Activated CD8-positive, alpha-beta memory T cell treated with anti-CD3 and anti-CD28 coated beads for 4 hours (primary cell): ENCODE measurements at regions not wholly inside any gene's neighbourhood (a gene's known extent, or its start where the extent isn't known, plus 50 kb on each side); places are given as distances from the start of the nearest gene placed in this dataset.

ENCODE experiments used
- DNase-seq, 2 donors: peaks; one replicate each; pipeline ENCODE4 v3.0.0-alpha.2; 2020; ENCODE audit warnings: low read depth in 2 of 2

GRCh38 chr6:16078064-16078463 is 50.8 kb upstream of the MYLIP start:
- DNase-seq: no peak

- DNase-seq: no peak
Observed at GRCh38 chr6:16069671-16070070, 59.2 kb upstream of the MYLIP start.

GRCh38 chr6:16069222-16069621 is 59.7 kb upstream of the MYLIP start:
- no peak for DNase-seq

- DNase-seq: no peak
Observed at GRCh38 chr6:16067568-16067967, 61.3 kb upstream of the MYLIP start.

- no peak for DNase-seq
Observed at GRCh38 chr6:16064671-16065072, 64.2 kb upstream of the MYLIP start.

GRCh38 chr6:16063580-16063979 is 65.3 kb upstream of the MYLIP start:
- no peak for DNase-seq

GRCh38 chr6:16061818-16062217 is 67.1 kb upstream of the MYLIP start:
- no peak for DNase-seq

GRCh38 chr6:16060039-16060438 is 68.8 kb upstream of the MYLIP start:
- no peak for DNase-seq

GRCh38 chr6:16059496-16059895 is 69.4 kb upstream of the MYLIP start:
- no peak for DNase-seq

GRCh38 chr6:16058929-16059345 is 69.9 kb upstream of the MYLIP start:
- DNase-seq: no peak

- DNase-seq: no peak
Observed at GRCh38 chr6:16058201-16058928, 70.5 kb upstream of the MYLIP start.

GRCh38 chr6:16057446-16057845 is 71.4 kb upstream of the MYLIP start:
- no peak for DNase-seq

- DNase-seq: no peak
Observed at GRCh38 chr6:16056263-16056870, 72.5 kb upstream of the MYLIP start.

- no peak for DNase-seq
Observed at GRCh38 chr6:16055852-16056251, 73.0 kb upstream of the MYLIP start.

GRCh38 chr6:16049168-16049567 is 79.7 kb upstream of the MYLIP start:
- DNase-seq: no peak

GRCh38 chr6:16048221-16048620 is 80.7 kb upstream of the MYLIP start:
- DNase-seq: no peak

- DNase-seq: no peak
Observed at GRCh38 chr6:16047435-16047990, 81.4 kb upstream of the MYLIP start.

GRCh38 chr6:16045238-16045637 is 83.6 kb upstream of the MYLIP start:
- DNase-seq: no peak

GRCh38 chr6:16044211-16044643 is 84.7 kb upstream of the MYLIP start:
- DNase-seq: no peak

GRCh38 chr6:16043171-16044135 is 85.4 kb upstream of the MYLIP start:
- DNase-seq: no peak

GRCh38 chr6:16042751-16043150 is 86.1 kb upstream of the MYLIP start:
- DNase-seq: no peak

- no peak for DNase-seq
Observed at GRCh38 chr6:16041327-16041726, 87.6 kb upstream of the MYLIP start.
